ENCODE measurements at regions not wholly inside any gene's neighbourhood (a gene's known extent, or its start where the extent isn't known, plus 50 kb on each side); places are given as distances from the start of the nearest gene placed in this dataset.

DNA sequence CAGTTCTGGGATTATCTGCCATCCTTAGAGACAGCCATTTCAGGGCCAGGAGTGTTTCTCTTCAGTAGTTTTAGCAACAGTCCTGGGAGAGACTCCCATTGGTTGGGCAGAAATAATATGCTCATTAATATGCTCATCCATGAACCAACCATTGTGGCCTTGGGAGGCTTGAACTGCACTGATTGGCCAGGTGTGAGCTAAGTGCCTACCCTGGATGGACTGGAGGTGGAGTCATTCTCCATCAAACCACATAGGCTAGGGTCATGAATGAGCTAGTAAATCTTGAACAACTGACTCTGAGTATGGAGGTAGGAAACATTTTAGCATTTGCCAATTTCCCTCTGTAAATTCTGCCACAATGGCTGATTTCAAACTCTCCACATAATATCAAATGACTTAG is 70.2 kb upstream of the ZFP64 start:
- DNase-seq (ENCODE audit: low read depth), result no peak

DNA sequence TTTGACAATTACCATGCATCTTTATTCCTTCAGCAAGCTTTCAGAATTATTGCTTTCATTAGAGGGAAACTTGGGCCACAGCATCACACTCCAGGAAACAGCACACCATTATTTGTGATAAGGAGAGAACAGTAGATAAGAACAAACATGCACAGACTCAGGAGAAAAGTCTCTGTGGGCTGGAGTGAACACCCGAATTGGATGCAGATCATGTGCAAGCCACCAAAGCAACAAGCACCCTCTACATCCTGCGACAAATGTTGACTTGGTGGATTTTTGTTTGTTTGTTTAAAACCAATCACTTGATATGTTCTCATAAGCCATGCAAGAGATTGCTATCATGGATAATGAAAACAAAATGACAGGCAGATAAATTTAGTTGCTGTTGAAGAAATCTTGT is 67.7 kb upstream of the ZFP64 start:
- DNase-seq (ENCODE audit: low read depth), result no peak

DNA sequence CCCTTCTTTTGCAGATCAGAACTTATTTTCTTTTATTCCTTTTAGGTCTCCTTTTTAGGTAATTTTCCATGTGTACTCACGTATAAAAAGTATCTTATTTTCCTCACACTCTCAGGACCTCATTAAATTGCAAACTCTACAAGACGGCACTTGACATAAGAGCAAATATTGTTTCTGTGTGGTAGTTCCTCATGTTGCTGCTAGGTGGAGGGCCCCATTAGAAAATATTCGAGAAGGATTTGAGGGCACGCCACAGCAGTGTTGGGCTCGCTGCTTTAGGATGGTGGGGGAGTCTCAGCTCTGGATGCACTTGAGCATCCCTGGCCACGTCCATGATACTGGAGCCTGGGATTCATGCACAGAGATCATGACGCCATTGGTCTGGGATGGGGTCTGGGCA is 64.9 kb upstream of the ZFP64 start:
- no peak for DNase-seq (ENCODE audit: low read depth)

DNA sequence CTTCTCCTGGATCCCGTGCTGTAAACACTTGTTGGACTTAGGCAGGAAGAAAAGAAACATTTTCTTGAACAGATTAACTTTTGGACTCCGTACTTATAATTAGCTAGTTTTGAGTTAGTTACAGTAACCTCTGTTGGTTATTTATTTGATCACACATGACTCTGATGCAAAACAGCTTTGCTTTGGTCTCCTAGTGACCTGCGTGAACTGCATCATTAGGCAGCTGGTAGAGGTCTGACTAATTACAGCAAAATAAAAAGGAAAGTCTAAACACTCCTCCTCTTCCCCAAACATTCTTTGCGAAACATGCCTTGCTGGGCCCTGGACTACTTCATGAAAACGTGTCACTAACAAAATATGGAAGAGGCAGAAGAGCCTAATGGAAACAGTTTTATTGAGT is 61.1 kb upstream of the ZFP64 start:
- no peak for DNase-seq (ENCODE audit: low read depth)

DNA sequence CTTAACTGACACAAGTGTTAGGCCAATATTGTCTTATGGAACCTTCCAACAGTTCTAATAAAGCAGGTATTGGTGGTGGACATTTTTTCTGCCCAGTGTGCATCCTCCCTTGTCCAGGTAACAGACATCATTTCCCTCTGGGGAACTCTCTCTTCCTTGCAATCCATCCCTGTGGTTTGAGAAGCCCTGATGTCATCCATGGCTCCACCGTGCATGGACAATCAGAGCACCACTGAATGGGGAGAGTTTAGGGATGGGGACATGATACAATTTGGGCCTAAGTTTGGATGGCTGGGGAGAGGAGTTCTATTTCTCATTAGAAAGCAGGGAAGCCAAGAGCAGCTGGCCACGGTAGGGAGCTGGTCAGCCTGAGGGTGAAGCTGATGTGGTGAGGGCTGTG is 60.2 kb upstream of the ZFP64 start:
- no peak for DNase-seq (ENCODE audit: low read depth)

DNA sequence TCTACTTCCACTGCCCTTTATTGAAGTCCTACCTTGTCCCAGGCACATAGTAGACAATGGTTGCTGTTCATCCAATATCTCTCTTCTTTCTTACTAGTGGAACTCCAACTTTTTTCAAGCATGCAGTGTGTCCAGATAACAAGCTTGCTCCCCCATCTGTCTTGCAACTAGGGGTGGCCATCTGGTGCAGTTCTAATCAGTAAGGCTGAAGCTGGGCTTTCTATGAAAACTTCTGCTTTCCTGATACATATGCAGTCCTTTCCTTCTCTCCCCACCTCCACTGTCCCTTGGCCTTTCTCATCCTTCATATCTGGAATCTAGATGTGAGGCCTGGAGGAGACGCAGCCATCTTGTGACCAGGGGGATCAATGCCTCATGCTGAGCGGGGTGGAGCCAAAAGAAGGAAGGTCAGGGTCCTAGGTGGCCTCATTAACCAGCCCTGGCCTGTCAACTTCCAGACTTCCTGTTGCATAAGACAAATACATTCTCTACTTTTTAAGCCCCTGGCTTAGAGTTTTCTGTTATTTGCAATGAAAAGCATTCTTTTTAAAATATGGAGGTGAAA is 59.6 kb upstream of the ZFP64 start:
- no peak for DNase-seq (ENCODE audit: low read depth)

DNA sequence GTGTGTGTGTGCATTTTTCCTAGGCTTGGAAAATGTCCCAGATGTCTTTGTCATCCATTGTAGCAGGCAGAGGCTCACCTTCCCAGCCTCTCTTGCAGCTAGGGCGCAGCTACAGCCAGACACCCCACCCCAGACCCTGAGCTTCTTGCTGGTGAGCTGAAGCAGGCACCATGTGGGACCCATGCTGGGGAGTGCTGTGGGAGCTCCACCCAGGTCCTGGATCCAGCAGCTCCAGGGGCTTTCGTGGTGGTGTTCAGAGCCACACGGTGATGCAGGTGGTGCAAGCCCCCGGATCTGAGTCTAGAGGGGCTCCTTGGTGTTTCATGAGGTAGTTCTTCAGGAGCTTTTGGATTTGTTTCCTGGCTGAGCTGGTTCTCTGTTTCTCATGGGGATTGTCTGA is 56.0 kb upstream of the ZFP64 start:
- no peak for DNase-seq (ENCODE audit: low read depth)

- no peak for DNase-seq (ENCODE audit: low read depth)
These were observed 54.8 kb upstream of the ZFP64 start for GRCh38 chr20:52246366-52246765.

- DNase-seq (ENCODE audit: low read depth), result no peak
These were observed 53.1 kb upstream of the ZFP64 start for GRCh38 chr20:52244702-52245101.

DNA sequence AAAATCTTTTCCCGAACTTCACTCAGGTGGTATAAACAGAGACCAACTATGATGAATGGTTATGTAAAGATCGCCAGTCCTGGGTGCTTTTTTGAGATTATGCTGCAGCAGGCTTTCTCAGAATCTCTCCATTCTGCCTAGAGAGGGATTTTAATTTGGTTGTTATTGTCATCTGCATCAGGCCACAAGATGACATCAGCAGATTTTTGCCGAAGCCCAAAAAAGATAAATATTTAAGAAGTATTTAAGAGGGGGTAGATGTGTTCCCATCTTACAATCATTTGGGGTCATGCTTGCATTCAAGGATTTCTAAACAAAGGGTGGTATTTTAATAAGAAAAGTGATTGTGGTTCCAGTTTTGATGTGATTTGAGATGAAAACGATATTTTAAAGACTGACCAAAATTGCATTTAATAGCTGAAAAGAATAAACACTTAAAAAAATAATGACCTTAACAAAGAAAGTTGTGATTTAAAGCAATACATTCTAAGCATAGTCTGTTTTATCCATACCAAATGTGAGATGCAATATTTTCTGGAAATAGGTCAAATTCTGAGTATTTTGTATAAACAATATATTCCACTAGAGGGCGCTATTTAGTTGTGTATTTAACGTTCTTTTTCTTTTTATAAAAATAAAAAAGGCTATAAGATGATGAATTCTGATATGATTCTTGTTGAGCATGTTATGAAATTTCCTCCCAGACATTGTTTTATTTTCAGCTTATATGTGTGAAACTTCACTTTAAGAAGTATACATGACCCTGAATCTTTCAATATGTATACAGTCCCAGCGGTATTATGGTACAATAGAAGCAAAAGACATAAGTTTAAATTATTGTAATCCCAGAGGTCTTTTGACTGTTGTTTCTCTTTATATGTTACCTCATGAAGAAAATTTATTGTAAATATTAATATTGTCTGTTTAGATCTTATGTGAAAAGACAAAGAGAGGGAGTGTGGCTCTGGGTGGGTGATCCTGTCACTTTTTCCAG is 51.0 kb upstream of the ZFP64 start:
- DNase-seq (ENCODE audit: low read depth), result no peak
